NCI-H2029 treated with DMSO at 0.1 percent for 48 hours (cell line): ENCODE measurements at regions not wholly inside any gene's neighbourhood (a gene's known extent, or its start where the extent isn't known, plus 50 kb on each side); places are given as distances from the start of the nearest gene placed in this dataset.
"Not testable (repeated sequence)": the region's sequence is repeated elsewhere in the genome, so short reads cannot be mapped to it uniquely, and the experiment has no call there.

Experiments used
- DNase-seq: peaks from one replicate; lab custom pipeline; 2025; lab: John Stamatoyannopoulos, UW

DNA sequence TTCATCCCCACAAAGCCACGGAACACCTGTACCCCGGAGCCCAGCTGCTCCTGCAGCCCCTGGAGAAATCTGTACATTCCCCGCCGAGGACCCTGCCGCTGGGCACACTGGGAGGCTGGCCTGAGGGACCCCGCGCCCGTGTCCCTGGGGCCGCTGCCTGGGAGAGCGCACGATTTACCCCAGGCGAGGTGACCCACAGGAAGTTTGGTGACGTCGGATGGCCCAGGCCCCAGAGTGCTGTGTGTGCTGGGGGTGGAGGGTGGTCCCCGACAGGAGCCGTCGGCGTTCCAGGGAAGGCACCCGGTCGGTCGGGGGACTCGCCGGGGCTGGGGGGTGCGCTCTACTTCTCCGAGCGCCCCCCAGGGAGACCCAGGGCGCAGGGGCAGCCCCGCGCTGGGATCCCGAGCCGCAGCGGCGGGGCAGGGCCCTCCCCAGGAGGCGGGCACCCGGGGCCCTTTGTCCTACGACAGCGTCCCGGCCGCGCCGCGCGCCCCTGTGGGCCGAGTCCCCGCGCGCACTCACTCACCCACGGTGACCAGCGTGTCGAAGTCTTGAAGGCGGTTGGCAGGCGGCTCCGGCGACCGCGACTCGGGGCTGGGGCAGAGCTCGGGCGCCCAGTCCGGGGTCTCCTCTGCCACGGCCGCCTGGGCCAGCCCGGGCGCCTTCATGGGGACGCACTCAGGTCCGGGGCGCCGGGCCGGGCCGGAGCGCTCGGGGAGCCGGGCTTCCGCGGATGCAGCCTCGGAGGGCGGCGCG lies 206.4 kb upstream of the PRKX start:
- DNase-seq: not testable (repeated sequence)

DNA sequence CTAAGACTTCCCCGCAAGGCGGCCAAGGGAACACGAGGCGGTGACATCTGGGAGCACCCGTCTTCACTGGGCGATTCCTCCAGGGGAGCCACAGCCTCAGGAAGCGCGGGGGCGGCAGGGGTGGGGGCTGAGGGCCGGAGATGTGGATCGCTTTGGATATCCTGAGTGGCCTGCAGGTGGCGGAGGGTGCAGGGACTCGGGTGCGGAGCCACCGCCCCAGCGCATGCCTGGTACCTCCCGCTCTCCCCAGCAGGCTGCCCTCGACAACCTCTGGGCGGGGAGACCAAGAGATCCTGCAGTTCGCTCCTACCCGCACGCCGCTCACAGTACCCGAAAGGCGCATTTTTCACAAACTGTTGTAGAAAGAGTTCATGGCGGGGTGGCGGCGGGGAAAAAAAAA lies 201.4 kb upstream of the PRKX start:
- DNase-seq: not testable (repeated sequence)

DNA sequence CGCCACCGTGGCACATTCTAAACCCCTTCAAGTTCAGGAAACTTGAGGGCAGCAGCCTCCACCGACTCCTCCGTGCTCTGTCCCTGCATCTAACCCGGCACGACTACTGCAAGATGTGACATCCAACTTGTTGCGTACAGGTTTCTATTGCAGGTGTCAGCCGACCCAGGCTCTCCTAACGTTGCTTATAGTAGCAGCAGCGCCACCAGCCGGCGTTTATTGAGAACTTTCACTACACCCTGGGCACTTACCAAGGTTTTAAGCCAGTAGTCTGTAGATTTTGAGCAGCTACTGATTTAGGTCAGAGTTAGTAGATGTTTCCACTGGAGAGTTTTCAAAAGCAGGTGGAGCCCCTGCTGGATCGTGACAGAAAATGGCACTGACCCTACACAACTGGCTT lies 200.6 kb upstream of the PRKX start:
- not testable (repeated sequence) for DNase-seq

DNA sequence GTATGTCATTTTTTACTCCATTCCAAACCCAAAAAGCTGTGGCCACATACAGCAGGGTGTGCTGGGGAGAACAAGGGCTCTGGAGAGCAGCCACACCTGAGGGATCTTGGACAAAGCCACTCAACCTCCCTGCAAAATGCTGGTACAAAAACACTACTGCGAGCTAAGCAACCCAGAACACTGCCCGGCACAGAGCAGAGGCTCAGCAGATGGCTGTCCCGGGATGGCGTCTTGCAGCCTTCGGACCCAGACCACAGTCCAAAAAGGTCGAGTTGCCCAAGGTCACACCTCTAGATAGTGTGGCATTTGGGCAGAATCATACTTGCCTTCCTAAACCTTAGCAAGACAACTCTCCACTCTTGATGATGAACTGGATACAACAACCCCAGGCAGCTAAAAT lies 197.6 kb upstream of the PRKX start:
- not testable (repeated sequence) for DNase-seq

DNA sequence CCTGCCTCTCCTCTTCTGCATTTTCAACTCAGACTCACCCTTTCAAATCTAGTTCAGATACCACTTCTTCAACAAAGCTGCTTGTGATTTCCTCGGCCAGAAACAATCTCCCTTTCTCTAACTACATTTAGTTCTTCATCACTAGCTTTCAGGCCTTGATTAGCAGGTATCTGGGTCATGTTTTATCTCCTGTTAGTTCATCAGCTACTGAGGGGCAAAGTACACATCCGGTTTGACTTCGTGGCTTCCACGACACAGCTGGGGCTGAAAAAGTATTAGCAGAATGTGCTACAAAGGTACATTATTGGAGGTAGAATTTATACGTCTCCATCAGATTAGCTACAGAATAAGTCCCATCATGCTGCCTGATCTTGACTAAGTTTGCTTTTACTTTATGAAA lies 197.2 kb upstream of the PRKX start:
- DNase-seq: not testable (repeated sequence)

DNA sequence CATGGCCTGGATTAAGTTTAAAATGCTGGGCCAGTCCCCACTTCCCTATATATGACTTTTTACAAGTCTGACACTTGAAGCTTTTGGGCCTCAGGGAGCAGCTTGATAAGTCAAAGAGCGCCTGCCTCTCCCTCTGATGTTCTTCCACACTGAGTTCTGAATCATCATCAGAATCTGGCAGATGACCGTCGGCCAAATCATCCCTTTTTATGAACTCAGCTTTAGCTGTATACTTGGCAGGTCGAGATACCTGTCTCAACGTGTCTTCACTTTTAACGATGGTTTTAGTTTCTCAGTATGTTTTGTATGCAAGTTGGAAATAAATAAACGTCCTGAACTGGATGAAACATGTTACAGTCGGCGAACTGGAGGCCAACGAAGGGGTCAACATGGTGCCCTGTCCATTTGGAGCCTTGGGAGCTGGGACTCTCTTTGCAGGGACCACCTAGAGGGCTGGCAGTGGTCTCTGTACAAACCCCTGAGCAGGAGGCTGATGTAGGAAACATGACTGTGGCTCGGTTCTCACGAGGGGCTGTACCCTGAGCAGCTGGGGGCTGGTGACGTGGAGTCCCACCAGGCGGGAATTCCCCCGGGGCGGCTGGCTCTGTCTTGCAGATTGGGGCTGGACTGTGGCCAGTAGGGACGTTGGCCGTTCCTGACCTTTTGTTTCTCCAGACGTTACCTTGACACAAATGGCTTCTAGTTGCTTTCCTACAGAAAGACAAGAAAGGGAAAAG lies 192.2 kb upstream of the PRKX start:
- not testable (repeated sequence) for DNase-seq

DNA sequence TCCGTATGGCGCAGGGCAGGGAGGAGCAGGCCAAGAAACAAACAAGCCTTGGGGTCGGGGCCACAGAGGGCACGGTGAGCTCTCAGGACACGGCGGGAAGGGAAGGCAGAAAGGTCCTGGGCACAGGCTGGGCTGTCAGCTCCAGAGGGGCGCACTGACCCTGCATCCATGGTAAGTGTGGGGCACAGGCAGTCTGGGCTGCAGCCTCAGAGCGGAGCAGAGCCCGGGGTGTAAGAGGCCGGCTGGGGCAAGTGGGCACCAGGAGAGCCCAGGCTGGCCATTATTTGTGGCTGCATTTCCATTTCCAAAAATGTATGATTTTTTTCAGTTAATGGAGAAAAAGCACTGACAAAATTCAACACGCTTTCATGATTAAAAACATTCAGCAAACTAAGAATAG lies 188.8 kb upstream of the PRKX start:
- DNase-seq: not testable (repeated sequence)

DNA sequence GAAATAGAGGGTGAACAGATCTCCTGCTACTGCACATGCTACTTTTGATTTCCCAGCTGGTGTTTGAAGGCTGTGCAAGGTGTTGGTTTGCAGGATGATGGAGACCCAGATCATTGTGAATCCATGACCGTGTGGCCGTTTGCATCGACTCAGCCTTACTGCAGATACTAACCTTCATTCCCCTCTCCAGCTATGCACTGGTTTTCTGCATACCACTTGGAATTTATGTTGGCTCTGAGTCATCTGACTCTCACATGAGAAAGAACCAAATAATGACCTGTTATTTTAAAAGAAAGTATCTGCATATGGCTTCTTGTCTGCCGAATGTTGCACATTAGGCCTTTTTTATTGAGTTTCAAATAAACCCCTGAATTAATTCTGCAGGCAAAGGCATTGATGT lies 183.3 kb upstream of the PRKX start:
- DNase-seq: not testable (repeated sequence)

DNA sequence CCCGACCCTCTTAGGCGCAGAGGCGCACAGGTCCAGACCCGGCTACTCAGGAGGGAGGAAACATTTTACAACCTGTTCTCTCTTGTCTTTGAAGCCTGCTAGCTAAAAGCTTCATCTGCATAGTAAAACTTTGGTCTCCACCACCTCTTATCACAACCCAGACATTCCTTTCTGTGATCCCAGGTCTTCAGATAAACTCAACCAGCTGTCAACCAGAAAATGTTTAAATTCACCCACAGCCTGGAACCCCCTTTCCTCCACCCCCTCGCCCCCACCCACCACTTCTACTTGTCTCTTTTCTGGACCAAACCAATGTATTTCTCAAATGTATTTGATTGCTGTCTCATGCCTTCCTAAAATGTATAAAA lies 169.1 kb upstream of the PRKX start:
- DNase-seq: not testable (repeated sequence)

DNA sequence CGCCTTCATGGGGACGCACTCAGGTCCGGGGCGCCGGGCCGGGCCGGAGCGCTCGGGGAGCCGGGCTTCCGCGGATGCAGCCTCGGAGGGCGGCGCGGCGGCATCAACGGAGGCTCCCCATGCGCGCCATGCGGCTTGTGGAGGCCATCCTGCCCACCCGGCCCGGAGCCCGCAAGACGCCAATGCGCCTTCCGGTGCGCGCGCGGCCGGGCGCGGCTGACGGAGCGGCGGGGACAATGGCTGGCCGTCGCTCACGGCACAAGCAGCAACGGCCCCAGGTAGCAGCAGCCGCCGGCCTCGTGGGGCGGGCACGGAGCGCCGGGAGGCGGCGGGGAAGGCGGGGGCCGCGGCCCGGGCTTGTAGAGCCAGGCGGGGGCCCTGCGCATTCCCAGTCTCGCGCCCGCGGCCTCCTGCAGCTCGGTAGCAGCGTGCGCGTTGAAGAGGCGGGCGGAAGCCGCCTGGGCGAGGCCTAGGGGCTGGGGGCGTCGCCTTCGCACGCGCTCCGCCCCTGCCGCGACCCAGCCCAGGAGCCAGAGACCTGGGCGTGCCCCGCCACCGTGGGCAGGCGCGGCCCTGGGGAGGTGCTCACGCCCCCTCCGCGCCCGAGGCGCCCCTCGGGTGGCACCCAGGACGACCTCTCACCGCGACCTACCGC lies 168.6 kb upstream of the PRKX start:
- not testable (repeated sequence) for DNase-seq

DNA sequence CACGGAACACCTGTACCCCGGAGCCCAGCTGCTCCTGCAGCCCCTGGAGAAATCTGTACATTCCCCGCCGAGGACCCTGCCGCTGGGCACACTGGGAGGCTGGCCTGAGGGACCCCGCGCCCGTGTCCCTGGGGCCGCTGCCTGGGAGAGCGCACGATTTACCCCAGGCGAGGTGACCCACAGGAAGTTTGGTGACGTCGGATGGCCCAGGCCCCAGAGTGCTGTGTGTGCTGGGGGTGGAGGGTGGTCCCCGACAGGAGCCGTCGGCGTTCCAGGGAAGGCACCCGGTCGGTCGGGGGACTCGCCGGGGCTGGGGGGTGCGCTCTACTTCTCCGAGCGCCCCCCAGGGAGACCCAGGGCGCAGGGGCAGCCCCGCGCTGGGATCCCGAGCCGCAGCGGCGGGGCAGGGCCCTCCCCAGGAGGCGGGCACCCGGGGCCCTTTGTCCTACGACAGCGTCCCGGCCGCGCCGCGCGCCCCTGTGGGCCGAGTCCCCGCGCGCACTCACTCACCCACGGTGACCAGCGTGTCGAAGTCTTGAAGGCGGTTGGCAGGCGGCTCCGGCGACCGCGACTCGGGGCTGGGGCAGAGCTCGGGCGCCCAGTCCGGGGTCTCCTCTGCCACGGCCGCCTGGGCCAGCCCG lies 167.9 kb upstream of the PRKX start:
- DNase-seq: not testable (repeated sequence)

DNA sequence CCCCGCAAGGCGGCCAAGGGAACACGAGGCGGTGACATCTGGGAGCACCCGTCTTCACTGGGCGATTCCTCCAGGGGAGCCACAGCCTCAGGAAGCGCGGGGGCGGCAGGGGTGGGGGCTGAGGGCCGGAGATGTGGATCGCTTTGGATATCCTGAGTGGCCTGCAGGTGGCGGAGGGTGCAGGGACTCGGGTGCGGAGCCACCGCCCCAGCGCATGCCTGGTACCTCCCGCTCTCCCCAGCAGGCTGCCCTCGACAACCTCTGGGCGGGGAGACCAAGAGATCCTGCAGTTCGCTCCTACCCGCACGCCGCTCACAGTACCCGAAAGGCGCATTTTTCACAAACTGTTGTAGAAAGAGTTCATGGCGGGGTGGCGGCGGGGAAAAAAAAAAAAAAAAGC lies 162.9 kb upstream of the PRKX start:
- not testable (repeated sequence) for DNase-seq

DNA sequence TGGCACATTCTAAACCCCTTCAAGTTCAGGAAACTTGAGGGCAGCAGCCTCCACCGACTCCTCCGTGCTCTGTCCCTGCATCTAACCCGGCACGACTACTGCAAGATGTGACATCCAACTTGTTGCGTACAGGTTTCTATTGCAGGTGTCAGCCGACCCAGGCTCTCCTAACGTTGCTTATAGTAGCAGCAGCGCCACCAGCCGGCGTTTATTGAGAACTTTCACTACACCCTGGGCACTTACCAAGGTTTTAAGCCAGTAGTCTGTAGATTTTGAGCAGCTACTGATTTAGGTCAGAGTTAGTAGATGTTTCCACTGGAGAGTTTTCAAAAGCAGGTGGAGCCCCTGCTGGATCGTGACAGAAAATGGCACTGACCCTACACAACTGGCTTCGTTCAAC lies 162.2 kb upstream of the PRKX start:
- not testable (repeated sequence) for DNase-seq

DNA sequence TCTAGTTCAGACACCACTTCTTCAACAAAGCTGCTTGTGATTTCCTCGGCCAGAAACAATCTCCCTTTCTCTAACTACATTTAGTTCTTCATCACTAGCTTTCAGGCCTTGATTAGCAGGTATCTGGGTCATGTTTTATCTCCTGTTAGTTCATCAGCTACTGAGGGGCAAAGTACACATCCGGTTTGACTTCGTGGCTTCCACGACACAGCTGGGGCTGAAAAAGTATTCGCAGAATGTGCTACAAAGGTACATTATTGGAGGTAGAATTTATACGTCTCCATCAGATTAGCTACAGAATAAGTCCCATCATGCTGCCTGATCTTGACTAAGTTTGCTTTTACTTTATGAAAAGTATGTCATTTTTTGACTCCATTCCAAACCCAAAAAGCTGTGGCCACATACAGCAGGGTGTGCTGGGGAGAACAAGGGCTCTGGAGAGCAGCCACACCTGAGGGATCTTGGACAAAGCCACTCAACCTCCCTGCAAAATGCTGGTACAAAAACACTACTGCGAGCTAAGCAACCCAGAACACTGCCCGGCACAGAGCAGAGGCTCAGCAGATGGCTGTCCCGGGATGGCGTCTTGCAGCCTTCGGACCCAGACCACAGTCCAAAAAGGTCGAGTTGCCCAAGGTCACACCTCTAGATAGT lies 158.9 kb upstream of the PRKX start:
- not testable (repeated sequence) for DNase-seq

DNA sequence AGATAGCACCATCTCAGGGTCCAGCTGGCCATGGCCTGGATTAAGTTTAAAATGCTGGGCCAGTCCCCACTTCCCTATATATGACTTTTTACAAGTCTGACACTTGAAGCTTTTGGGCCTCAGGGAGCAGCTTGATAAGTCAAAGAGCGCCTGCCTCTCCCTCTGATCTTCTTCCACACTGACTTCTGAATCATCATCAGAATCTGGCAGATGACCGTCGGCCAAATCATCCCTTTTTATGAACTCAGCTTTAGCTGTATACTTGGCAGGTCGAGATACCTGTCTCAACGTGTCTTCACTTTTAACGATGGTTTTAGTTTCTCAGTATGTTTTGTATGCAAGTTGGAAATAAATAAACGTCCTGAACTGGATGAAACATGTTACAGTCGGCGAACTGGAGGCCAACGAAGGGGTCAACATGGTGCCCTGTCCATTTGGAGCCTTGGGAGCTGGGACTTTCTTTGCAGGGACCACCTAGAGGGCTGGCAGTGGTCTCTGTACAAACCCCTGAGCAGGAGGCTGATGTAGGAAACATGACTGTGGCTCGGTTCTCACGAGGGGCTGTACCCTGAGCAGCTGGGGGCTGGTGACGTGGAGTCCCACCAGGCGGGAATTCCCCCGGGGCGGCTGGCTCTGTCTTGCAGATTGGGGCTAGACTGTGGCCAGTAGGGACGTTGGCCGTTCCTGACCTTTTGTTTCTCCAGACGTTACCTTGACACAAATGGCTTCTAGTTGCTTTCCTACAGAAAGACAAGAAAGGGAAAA lies 153.8 kb upstream of the PRKX start:
- DNase-seq: not testable (repeated sequence)

DNA sequence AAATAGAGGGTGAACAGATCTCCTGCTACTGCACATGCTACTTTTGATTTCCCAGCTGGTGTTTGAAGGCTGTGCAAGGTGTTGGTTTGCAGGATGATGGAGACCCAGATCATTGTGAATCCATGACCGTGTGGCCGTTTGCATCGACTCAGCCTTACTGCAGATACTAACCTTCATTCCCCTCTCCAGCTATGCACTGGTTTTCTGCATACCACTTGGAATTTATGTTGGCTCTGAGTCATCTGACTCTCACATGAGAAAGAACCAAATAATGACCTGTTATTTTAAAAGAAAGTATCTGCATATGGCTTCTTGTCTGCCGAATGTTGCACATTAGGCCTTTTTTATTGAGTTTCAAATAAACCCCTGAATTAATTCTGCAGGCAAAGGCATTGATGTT lies 144.9 kb upstream of the PRKX start:
- not testable (repeated sequence) for DNase-seq

DNA sequence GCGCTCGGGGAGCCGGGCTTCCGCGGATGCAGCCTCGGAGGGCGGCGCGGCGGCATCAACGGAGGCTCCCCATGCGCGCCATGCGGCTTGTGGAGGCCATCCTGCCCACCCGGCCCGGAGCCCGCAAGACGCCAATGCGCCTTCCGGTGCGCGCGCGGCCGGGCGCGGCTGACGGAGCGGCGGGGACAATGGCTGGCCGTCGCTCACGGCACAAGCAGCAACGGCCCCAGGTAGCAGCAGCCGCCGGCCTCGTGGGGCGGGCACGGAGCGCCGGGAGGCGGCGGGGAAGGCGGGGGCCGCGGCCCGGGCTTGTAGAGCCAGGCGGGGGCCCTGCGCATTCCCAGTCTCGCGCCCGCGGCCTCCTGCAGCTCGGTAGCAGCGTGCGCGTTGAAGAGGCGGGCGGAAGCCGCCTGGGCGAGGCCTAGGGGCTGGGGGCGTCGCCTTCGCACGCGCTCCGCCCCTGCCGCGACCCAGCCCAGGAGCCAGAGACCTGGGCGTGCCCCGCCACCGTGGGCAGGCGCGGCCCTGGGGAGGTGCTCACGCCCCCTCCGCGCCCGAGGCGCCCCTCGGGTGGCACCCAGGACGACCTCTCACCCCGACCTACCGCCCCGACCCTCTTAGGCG lies 130.2 kb upstream of the PRKX start:
- not testable (repeated sequence) for DNase-seq

DNA sequence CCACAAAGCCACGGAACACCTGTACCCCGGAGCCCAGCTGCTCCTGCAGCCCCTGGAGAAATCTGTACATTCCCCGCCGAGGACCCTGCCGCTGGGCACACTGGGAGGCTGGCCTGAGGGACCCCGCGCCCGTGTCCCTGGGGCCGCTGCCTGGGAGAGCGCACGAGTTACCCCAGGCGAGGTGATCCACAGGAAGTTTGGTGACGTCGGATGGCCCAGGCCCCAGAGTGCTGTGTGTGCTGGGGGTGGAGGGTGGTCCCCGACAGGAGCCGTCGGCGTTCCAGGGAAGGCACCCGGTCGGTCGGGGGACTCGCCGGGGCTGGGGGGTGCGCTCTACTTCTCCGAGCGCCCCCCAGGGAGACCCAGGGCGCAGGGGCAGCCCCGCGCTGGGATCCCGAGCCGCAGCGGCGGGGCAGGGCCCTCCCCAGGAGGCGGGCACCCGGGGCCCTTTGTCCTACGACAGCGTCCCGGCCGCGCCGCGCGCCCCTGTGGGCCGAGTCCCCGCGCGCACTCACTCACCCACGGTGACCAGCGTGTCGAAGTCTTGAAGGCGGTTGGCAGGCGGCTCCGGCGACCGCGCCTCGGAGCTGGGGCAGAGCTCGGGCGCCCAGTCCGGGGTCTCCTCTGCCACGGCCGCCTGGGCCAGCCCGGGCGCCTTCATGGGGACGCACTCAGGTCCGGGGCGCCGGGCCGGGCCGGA lies 129.5 kb upstream of the PRKX start:
- DNase-seq: not testable (repeated sequence)

DNA sequence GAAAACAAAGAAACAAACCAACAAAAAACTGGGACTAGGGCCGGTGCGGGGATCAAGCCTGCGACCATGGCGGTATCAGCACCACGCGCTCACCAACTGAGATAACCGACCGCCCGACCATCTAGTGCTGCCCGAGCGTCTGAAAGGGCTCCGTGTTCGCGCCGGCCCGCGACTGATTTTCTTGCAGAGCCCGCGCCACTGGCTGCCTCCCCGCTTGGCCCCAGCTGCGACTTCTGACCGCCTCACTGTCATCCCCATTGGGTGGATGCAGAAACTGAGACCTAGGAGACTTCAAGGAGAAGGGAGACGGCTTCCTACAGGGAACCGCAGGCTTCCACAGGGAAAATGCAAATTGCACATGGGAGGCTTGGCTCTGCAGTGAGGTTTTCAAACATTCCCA lies 125.3 kb upstream of the PRKX start:
- not testable (repeated sequence) for DNase-seq
